NT2/D1 (cell line): ENCODE measurements at regions not wholly inside any gene's neighbourhood (a gene's known extent, or its start where the extent isn't known, plus 50 kb on each side); places are given as distances from the start of the nearest gene placed in this dataset.
"Not testable (repeated sequence)": the region's sequence is repeated elsewhere in the genome, so short reads cannot be mapped to it uniquely, and the experiment has no call there.

ENCODE experiments used
- YY1 ChIP-seq: IDR thresholded peaks from 2 replicates; pipeline ENCODE4 v1.6.1; 2011; ENCODE audit not compliant: insufficient read length, insufficient read depth
- ZNF274 ChIP-seq: IDR thresholded peaks from 2 replicates; pipeline ENCODE4 v1.6.1; 2011; ENCODE audit warnings: mild to moderate bottlenecking, low read depth, low read length

DNA sequence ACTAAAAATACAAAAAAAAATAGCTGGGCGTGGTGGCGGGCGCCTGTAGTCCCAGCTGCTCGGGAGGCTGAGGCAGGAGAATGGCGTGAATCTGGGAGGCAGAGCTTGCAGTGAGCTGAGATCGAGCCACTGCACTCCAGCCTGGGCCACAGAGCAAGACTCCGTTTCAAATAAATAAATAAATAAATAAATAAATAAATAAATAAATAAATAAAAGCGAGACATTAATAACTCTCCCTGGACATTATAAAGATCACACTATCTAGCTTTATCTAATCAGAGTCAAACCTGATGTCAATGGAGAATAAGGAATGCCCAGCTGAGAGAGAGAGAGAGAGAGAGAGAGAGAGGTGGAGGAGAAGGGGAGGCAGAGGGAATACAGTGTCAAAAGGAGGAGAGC lies 476.2 kb downstream of the FBXO15 start:
- TF ChIP-seq YY1, ZNF274: not testable (repeated sequence)
